DND-41 (cell line): ENCODE measurements at regions not wholly inside any gene's neighbourhood (a gene's known extent, or its start where the extent isn't known, plus 50 kb on each side); places are given as distances from the start of the nearest gene placed in this dataset.

Experiments used
- ATAC-seq: fragments of 200-7000 bp; cut with Tn5 transposase; 3 replicates; pipeline ENCODE4 v1.9.1; 2021; ENCODE audit warnings: low read depth; ENCODE audit not compliant: insufficient read depth
- DNase-seq: peaks from one replicate; pipeline ENCODE4 v3.0.0-alpha.2; 2020
- H2AFZ ChIP-seq: 2 replicates; pipeline ENCODE4 v1.6.0; 2012; ENCODE audit warnings: low read depth, low read length
- H3K27ac ChIP-seq: 2 replicates; pipeline ENCODE4 v1.5.1; 2012; ENCODE audit warnings: low read length, inconsistent platforms
- H3K27me3 ChIP-seq: fragments of 200-600 bp; sonication (generic); 2 replicates; pipeline ENCODE4 v1.6.0; 2012; ENCODE audit warnings: low read length, mild to moderate bottlenecking, inconsistent platforms; ENCODE audit not compliant: insufficient read depth, poor library complexity
- H3K36me3 ChIP-seq: 2 replicates; pipeline ENCODE4 v1.5.1; 2012; ENCODE audit warnings: low read length, inconsistent platforms; ENCODE audit not compliant: insufficient read depth
- H3K4me1 ChIP-seq: 2 replicates; pipeline ENCODE4 v1.5.1; 2012; ENCODE audit warnings: mild to moderate bottlenecking, low read length; ENCODE audit not compliant: insufficient read depth
- H3K4me2 ChIP-seq: 2 replicates; pipeline ENCODE4 v1.6.0; 2012; ENCODE audit warnings: mild to moderate bottlenecking, moderate library complexity, low read length, inconsistent platforms; ENCODE audit not compliant: insufficient read depth
- H3K4me3 ChIP-seq, 2 experiments: fragments of 200-600 bp in 1 of 2; shearing (Covaris generic) in 1 of 2; 2 replicates each; pipeline ENCODE4 v1.5.1; 2012 to 2016; ENCODE audit warnings: inconsistent platforms in 2 of 2, low read length in 2 of 2, mild to moderate bottlenecking in 2 of 2, low read depth in 1 of 2, moderate library complexity in 1 of 2
- H3K79me2 ChIP-seq: 2 replicates; pipeline ENCODE4 v1.6.0; 2012; ENCODE audit warnings: low read length, inconsistent platforms; ENCODE audit not compliant: insufficient read depth
- H3K9ac ChIP-seq: 2 replicates; pipeline ENCODE4 v1.6.0; 2012; ENCODE audit warnings: low read depth, mild to moderate bottlenecking, inconsistent platforms, low read length, moderate library complexity
- H3K9me3 ChIP-seq: 2 replicates; pipeline ENCODE4 v1.5.1; 2012; ENCODE audit warnings: low read length, moderate library complexity, mild to moderate bottlenecking, inconsistent platforms; ENCODE audit not compliant: insufficient read depth, severe bottlenecking
- H4K20me1 ChIP-seq: 2 replicates; pipeline ENCODE4 v1.6.0; 2012; ENCODE audit warnings: low read length; ENCODE audit not compliant: insufficient read depth
- EZH2 ChIP-seq: IDR thresholded peaks from 3 replicates; pipeline ENCODE4 v1.6.1; 2012; ENCODE audit warnings: borderline replicate concordance, low read depth, mild to moderate bottlenecking, moderate library complexity, low read length, inconsistent platforms; ENCODE audit not compliant: severe bottlenecking
- TF ChIP-seq, protein P1 (sequence below): IDR thresholded peaks from 2 replicates; pipeline ENCODE4 v1.5.1; 2012; ENCODE audit warnings: borderline replicate concordance, low read length, moderate library complexity, mild to moderate bottlenecking; ENCODE audit not compliant: poor library complexity, severe bottlenecking; ENCODE audit errors: extremely low read depth

DNA sequence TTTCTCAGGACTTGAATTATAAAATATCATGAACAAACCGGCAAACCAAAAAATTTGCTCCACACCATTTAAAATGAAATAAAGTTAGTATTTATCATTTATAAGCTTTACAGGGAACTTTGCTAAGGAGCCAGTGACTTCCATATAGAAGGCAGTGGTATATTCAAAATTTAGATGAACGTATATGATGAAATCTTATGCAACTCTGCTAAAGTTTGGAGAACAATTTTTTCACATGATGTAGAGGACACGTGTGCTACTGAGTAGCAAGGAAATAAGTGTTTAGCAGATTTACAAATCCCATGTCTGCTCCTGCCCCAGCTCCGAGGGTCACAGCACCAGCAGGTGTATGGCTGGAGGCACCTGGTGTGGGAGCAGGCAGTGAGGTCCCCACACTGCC lies 70.8 kb upstream of the IFNG-AS1 start:
- Histone ChIP-seq H3K9ac (no peak overlapping the region), H3K4me1 (no peaks in the 10 kb centered on the region), H3K4me2 (no peak overlapping the region), H2AFZ (no peak overlapping the region), H3K27ac (no peak overlapping the region), H3K9me3 (no peaks in the 10 kb centered on the region), H4K20me1 (no peaks in the 10 kb centered on the region), H3K4me3 (no peak overlapping the region), H3K27me3 (no peaks in the 10 kb centered on the region), H3K79me2 (no peaks in the 10 kb centered on the region), H3K36me3 (no peaks in the 10 kb centered on the region)
- DNase-seq (no peak), ATAC-seq (no peak)
- TF ChIP-seq, protein P1, sequence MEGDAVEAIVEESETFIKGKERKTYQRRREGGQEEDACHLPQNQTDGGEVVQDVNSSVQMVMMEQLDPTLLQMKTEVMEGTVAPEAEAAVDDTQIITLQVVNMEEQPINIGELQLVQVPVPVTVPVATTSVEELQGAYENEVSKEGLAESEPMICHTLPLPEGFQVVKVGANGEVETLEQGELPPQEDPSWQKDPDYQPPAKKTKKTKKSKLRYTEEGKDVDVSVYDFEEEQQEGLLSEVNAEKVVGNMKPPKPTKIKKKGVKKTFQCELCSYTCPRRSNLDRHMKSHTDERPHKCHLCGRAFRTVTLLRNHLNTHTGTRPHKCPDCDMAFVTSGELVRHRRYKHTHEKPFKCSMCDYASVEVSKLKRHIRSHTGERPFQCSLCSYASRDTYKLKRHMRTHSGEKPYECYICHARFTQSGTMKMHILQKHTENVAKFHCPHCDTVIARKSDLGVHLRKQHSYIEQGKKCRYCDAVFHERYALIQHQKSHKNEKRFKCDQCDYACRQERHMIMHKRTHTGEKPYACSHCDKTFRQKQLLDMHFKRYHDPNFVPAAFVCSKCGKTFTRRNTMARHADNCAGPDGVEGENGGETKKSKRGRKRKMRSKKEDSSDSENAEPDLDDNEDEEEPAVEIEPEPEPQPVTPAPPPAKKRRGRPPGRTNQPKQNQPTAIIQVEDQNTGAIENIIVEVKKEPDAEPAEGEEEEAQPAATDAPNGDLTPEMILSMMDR, result no peak
- no peak for TF ChIP-seq EZH2

DNA sequence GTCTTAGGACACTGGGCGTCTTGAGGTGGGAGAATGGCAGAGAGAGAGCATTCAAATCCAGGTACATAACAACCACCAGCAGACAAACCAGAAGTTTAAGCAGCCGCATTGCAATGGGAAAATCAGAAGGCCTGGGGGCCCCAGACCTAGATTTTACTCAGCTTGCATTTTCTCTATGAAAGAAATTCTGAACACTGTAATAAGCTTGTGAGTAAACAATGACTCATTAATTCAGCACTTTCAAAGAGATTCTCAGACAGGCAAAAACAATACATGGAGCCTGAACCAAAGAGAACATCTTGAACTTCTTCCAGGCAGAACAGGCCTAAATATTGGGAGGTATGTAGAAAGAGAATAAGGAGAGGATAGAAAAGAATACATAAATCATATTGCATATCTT lies 69.8 kb upstream of the IFNG-AS1 start:
- Histone ChIP-seq H3K27me3 (no peaks in the 10 kb centered on the region), H3K4me3 (no peak overlapping the region), H3K9me3 (no peaks in the 10 kb centered on the region), H3K79me2 (no peaks in the 10 kb centered on the region), H3K4me2 (no peak overlapping the region), H3K36me3 (no peaks in the 10 kb centered on the region), H3K27ac (no peak overlapping the region), H3K9ac (no peak overlapping the region), H4K20me1 (no peaks in the 10 kb centered on the region), H2AFZ (no peak overlapping the region), H3K4me1 (no peaks in the 10 kb centered on the region)
- ATAC-seq (no peak), DNase-seq (no peak)
- no peak for TF ChIP-seq EZH2
- TF ChIP-seq, protein P1, result no peak

DNA sequence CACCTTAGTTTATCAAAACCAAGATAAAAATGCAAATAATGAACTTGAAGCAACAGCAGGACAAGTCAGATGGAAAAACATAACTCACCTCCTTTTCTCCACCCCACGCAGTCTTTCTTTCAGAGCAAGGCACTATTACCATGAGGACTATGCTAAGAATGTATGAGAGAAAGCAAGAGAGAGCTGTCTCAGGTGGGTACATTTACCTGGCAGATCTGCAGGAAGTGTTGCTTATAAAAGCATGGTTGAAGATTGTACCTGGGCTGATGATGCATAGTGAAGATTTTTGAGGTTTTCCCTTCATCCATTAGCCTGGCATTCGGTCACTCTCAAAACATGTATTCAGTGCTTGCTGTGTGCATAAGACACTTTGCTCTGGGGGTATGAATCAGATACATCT lies 68.8 kb upstream of the IFNG-AS1 start:
- Histone ChIP-seq H3K36me3 (no peaks in the 10 kb centered on the region), H2AFZ (no peak overlapping the region), H3K4me3 (no peak overlapping the region), H3K4me2 (no peak overlapping the region), H3K9me3 (no peaks in the 10 kb centered on the region), H3K9ac (no peak overlapping the region), H3K4me1 (peaks cover under 1% of the 10 kb centered on the region; the same call in 1 of the 2 replicates), H3K27ac (no peak overlapping the region), H3K79me2 (no peaks in the 10 kb centered on the region), H3K27me3 (no peaks in the 10 kb centered on the region), H4K20me1 (no peaks in the 10 kb centered on the region)
- TF ChIP-seq, protein P1, result no peak
- no peak for TF ChIP-seq EZH2
- ATAC-seq, result no peak
- no peak for DNase-seq

DNA sequence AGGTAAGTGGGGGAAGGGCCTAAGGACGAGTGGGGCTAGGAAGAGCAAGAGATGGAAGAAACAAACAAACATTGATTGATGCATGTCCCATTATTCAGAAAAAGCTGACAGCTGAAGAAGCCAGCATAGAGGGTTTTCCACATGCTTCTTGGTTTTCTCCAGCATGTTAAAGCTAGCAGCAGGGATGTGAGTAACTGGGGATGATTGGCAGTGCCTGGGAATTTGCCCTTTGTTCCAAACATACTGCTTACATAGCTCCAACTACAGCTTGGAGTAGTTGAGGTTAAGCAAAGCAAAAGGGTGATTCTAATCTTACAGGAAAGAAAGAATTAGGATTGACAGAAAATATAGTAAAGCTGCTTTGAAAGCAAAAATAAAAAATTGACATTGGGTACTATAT lies 68.0 kb upstream of the IFNG-AS1 start:
- H3K27me3 ChIP-seq, result no peaks in the 10 kb centered on the region
- no peak overlapping the region for H3K4me2 ChIP-seq
- H3K36me3 ChIP-seq, result no peaks in the 10 kb centered on the region
- no peak overlapping the region for H3K27ac ChIP-seq
- ATAC-seq (no peak), DNase-seq (no peak)
- H3K4me3 ChIP-seq, result no peak overlapping the region
- peaks cover 3% of the 10 kb centered on the region; the same call in 1 of the 2 replicates for H3K4me1 ChIP-seq
- H2AFZ ChIP-seq, result no peak overlapping the region
- TF ChIP-seq, protein P1, result no peak
- no peak for TF ChIP-seq EZH2
- no peak overlapping the region for H3K9ac ChIP-seq
- no peaks in the 10 kb centered on the region for H4K20me1 ChIP-seq
- no peaks in the 10 kb centered on the region for H3K9me3 ChIP-seq
- no peaks in the 10 kb centered on the region for H3K79me2 ChIP-seq
